ENCODE measurements at regions not wholly inside any gene's neighbourhood (a gene's known extent, or its start where the extent isn't known, plus 50 kb on each side); places are given as distances from the start of the nearest gene placed in this dataset.

GRCh38 chr2:122366969-122367645 lies 611.7 kb downstream of the TSN start:
- Histone ChIP-seq H4K20me1 (ENCODE audit: insufficient read depth, low read depth, low read length) (no peaks in the 10 kb centered on the region), H3K4me1 (ENCODE audit: low read length) (no peaks in the 10 kb centered on the region), H3K27me3 (ENCODE audit: low read length) (no peaks in the 10 kb centered on the region), H3K27ac (ENCODE audit: low read length) (no peak overlapping the region), H3K9ac (ENCODE audit: low read length) (no peak overlapping the region), H3K4me3 (ENCODE audit: low read length) (no peak overlapping the region), H3K9me3 (ENCODE audit: low read length) (no peaks in the 10 kb centered on the region), H3K79me2 (ENCODE audit: low read length) (no peaks in the 10 kb centered on the region), H2AFZ (ENCODE audit: low read length) (no peak overlapping the region), H3K4me2 (ENCODE audit: low read depth, low read length, poor library complexity, severe bottlenecking) (no peak overlapping the region), H3K9me2 (replicated peaks; ENCODE audit: insufficient read depth, low read length) (no peaks in the 10 kb centered on the region), H3K36me3 (ENCODE audit: insufficient read depth, low read length) (no peaks in the 10 kb centered on the region)
- DNase-seq, result no peak

GRCh38 chr2:122367646-122368010 lies 612.2 kb downstream of the TSN start:
- H3K9ac ChIP-seq (ENCODE audit: low read length), result no peak overlapping the region
- no peak overlapping the region for H3K27ac ChIP-seq (ENCODE audit: low read length)
- H3K9me2 ChIP-seq (replicated peaks; ENCODE audit: insufficient read depth, low read length), result no peaks in the 10 kb centered on the region
- H3K9me3 ChIP-seq (ENCODE audit: low read length), result no peaks in the 10 kb centered on the region
- no peaks in the 10 kb centered on the region for H3K36me3 ChIP-seq (ENCODE audit: insufficient read depth, low read length)
- no peaks in the 10 kb centered on the region for H4K20me1 ChIP-seq (ENCODE audit: insufficient read depth, low read depth, low read length)
- no peak overlapping the region for H3K4me2 ChIP-seq (ENCODE audit: low read depth, low read length, poor library complexity, severe bottlenecking)
- no peak for DNase-seq
- no peaks in the 10 kb centered on the region for H3K4me1 ChIP-seq (ENCODE audit: low read length)
- H3K4me3 ChIP-seq (ENCODE audit: low read length), result no peak overlapping the region
- H2AFZ ChIP-seq (ENCODE audit: low read length), result no peak overlapping the region
- no peaks in the 10 kb centered on the region for H3K79me2 ChIP-seq (ENCODE audit: low read length)
- H3K27me3 ChIP-seq (ENCODE audit: low read length), result no peaks in the 10 kb centered on the region

- Histone ChIP-seq H3K27ac (ENCODE audit: low read length) (no peak overlapping the region), H3K9ac (ENCODE audit: low read length) (no peak overlapping the region), H4K20me1 (ENCODE audit: insufficient read depth, low read depth, low read length) (no peaks in the 10 kb centered on the region), H2AFZ (ENCODE audit: low read length) (no peak overlapping the region), H3K27me3 (ENCODE audit: low read length) (no peaks in the 10 kb centered on the region), H3K4me1 (ENCODE audit: low read length) (no peaks in the 10 kb centered on the region), H3K36me3 (ENCODE audit: insufficient read depth, low read length) (no peaks in the 10 kb centered on the region), H3K4me3 (ENCODE audit: low read length) (no peak overlapping the region), H3K9me3 (ENCODE audit: low read length) (no peaks in the 10 kb centered on the region), H3K79me2 (ENCODE audit: low read length) (no peaks in the 10 kb centered on the region), H3K4me2 (ENCODE audit: low read depth, low read length, poor library complexity, severe bottlenecking) (no peak overlapping the region), H3K9me2 (replicated peaks; ENCODE audit: insufficient read depth, low read length) (no peaks in the 10 kb centered on the region)
- DNase-seq, result peak; percentile 51
Measured at GRCh38 chr2:122368576-122369243, 613.3 kb downstream of the TSN start.

GRCh38 chr2:122378521-122378920 lies 623.1 kb downstream of the TSN start:
- H3K9me2 ChIP-seq (replicated peaks; ENCODE audit: insufficient read depth, low read length), result no peaks in the 10 kb centered on the region
- H3K9me3 ChIP-seq (ENCODE audit: low read length), result no peaks in the 10 kb centered on the region
- H2AFZ ChIP-seq (ENCODE audit: low read length), result no peak overlapping the region
- no peaks in the 10 kb centered on the region for H3K27me3 ChIP-seq (ENCODE audit: low read length)
- H3K27ac ChIP-seq (ENCODE audit: low read length), result no peak overlapping the region
- DNase-seq, result no peak
- H3K79me2 ChIP-seq (ENCODE audit: low read length), result no peaks in the 10 kb centered on the region
- H3K4me3 ChIP-seq (ENCODE audit: low read length), result no peak overlapping the region
- H3K4me2 ChIP-seq (ENCODE audit: low read depth, low read length, poor library complexity, severe bottlenecking), result no peak overlapping the region
- no peaks in the 10 kb centered on the region for H3K4me1 ChIP-seq (ENCODE audit: low read length)
- no peaks in the 10 kb centered on the region for H4K20me1 ChIP-seq (ENCODE audit: insufficient read depth, low read depth, low read length)
- H3K9ac ChIP-seq (ENCODE audit: low read length), result no peak overlapping the region
- no peaks in the 10 kb centered on the region for H3K36me3 ChIP-seq (ENCODE audit: insufficient read depth, low read length)

GRCh38 chr2:122384768-122385333 lies 629.4 kb downstream of the TSN start:
- Histone ChIP-seq H3K27me3 (ENCODE audit: low read length) (no peaks in the 10 kb centered on the region), H3K9me2 (replicated peaks; ENCODE audit: insufficient read depth, low read length) (no peaks in the 10 kb centered on the region), H3K4me2 (ENCODE audit: low read depth, low read length, poor library complexity, severe bottlenecking) (no peak overlapping the region), H3K36me3 (ENCODE audit: insufficient read depth, low read length) (no peaks in the 10 kb centered on the region), H3K27ac (ENCODE audit: low read length) (no peak overlapping the region), H3K9ac (ENCODE audit: low read length) (no peak overlapping the region), H4K20me1 (ENCODE audit: insufficient read depth, low read depth, low read length) (no peaks in the 10 kb centered on the region), H3K9me3 (ENCODE audit: low read length) (no peaks in the 10 kb centered on the region; the same call in 1 of the 2 replicates), H3K4me1 (ENCODE audit: low read length) (no peaks in the 10 kb centered on the region), H3K79me2 (ENCODE audit: low read length) (no peaks in the 10 kb centered on the region), H2AFZ (ENCODE audit: low read length) (no peak overlapping the region), H3K4me3 (ENCODE audit: low read length) (no peak overlapping the region)
- DNase-seq, result no peak

GRCh38 chr2:122388208-122388607 lies 632.8 kb downstream of the TSN start:
- DNase-seq, result no peak
- no peak overlapping the region for H3K9ac ChIP-seq (ENCODE audit: low read length)
- H3K27ac ChIP-seq (ENCODE audit: low read length), result no peak overlapping the region
- no peak overlapping the region for H3K4me2 ChIP-seq (ENCODE audit: low read depth, low read length, poor library complexity, severe bottlenecking)
- no peak overlapping the region for H2AFZ ChIP-seq (ENCODE audit: low read length)
- H3K4me1 ChIP-seq (ENCODE audit: low read length), result no peaks in the 10 kb centered on the region
- H3K36me3 ChIP-seq (ENCODE audit: insufficient read depth, low read length), result no peaks in the 10 kb centered on the region
- no peaks in the 10 kb centered on the region; the same call in 1 of the 2 replicates for H3K9me3 ChIP-seq (ENCODE audit: low read length)
- no peak overlapping the region for H3K4me3 ChIP-seq (ENCODE audit: low read length)
- no peaks in the 10 kb centered on the region for H3K9me2 ChIP-seq (replicated peaks; ENCODE audit: insufficient read depth, low read length)
- H4K20me1 ChIP-seq (ENCODE audit: insufficient read depth, low read depth, low read length), result no peaks in the 10 kb centered on the region
- H3K79me2 ChIP-seq (ENCODE audit: low read length), result no peaks in the 10 kb centered on the region
- no peaks in the 10 kb centered on the region for H3K27me3 ChIP-seq (ENCODE audit: low read length)

- H3K4me1 ChIP-seq (ENCODE audit: low read length), result no peaks in the 10 kb centered on the region
- no peak overlapping the region for H2AFZ ChIP-seq (ENCODE audit: low read length)
- no peak overlapping the region for H3K27ac ChIP-seq (ENCODE audit: low read length)
- no peak for DNase-seq
- H3K9me3 ChIP-seq (ENCODE audit: low read length), result no peaks in the 10 kb centered on the region; the same call in 1 of the 2 replicates
- H3K9ac ChIP-seq (ENCODE audit: low read length), result no peak overlapping the region
- H4K20me1 ChIP-seq (ENCODE audit: insufficient read depth, low read depth, low read length), result no peaks in the 10 kb centered on the region
- no peaks in the 10 kb centered on the region for H3K27me3 ChIP-seq (ENCODE audit: low read length)
- H3K4me3 ChIP-seq (ENCODE audit: low read length), result no peak overlapping the region
- no peaks in the 10 kb centered on the region for H3K79me2 ChIP-seq (ENCODE audit: low read length)
- no peaks in the 10 kb centered on the region for H3K36me3 ChIP-seq (ENCODE audit: insufficient read depth, low read length)
- H3K9me2 ChIP-seq (replicated peaks; ENCODE audit: insufficient read depth, low read length), result no peaks in the 10 kb centered on the region
- no peak overlapping the region for H3K4me2 ChIP-seq (ENCODE audit: low read depth, low read length, poor library complexity, severe bottlenecking)
Measured at GRCh38 chr2:122389694-122390093, 634.2 kb downstream of the TSN start.

GRCh38 chr2:122390406-122390805 lies 635.0 kb downstream of the TSN start:
- H3K4me2 ChIP-seq (ENCODE audit: low read depth, low read length, poor library complexity, severe bottlenecking), result no peak overlapping the region
- no peaks in the 10 kb centered on the region for H4K20me1 ChIP-seq (ENCODE audit: insufficient read depth, low read depth, low read length)
- no peak overlapping the region for H3K9ac ChIP-seq (ENCODE audit: low read length)
- H3K36me3 ChIP-seq (ENCODE audit: insufficient read depth, low read length), result no peaks in the 10 kb centered on the region
- no peaks in the 10 kb centered on the region for H3K4me1 ChIP-seq (ENCODE audit: low read length)
- no peaks in the 10 kb centered on the region for H3K9me2 ChIP-seq (replicated peaks; ENCODE audit: insufficient read depth, low read length)
- no peaks in the 10 kb centered on the region for H3K27me3 ChIP-seq (ENCODE audit: low read length)
- no peak overlapping the region for H2AFZ ChIP-seq (ENCODE audit: low read length)
- no peaks in the 10 kb centered on the region for H3K79me2 ChIP-seq (ENCODE audit: low read length)
- H3K4me3 ChIP-seq (ENCODE audit: low read length), result no peak overlapping the region
- DNase-seq, result peak; percentile 43
- H3K27ac ChIP-seq (ENCODE audit: low read length), result no peak overlapping the region
- no peaks in the 10 kb centered on the region; the same call in 1 of the 2 replicates for H3K9me3 ChIP-seq (ENCODE audit: low read length)
